Pancreas (tissue), 10 donors: ENCODE measurements at regions not wholly inside any gene's neighbourhood (a gene's known extent, or its start where the extent isn't known, plus 50 kb on each side); places are given as distances from the start of the nearest gene placed in this dataset.

Experiments used
- ATAC-seq, 4 donors: fragments of 200-7000 bp; cut with Tn5 transposase; one replicate each; pipeline versions ENCODE4 v1.8.0 to v1.9.1; 2020; ENCODE audit warnings: mild to moderate bottlenecking in 4 of 4, moderate library complexity in 4 of 4
- DNase-seq, 6 donors: peaks; one replicate each; pipeline ENCODE4 v3.0.0-alpha.2; 2020
- FAIRE-seq: peaks from 2 replicates; lab custom pipeline; 2012; peaks lifted over from hg19 to GRCh38; lab: Jason Lieb, UNC
- H3K27ac ChIP-seq, 4 donors: fragments of 200-600 bp; sonication (generic); 1 replicate in 3 of 4; 2 replicates in 1 of 4; pipeline versions ENCODE4 v1.5.0 to v1.8.0; 2020
- H3K27me3 ChIP-seq, 4 donors: fragments of 200-600 bp; one replicate each; pipeline ENCODE4 v1.8.0; 2021
- H3K36me3 ChIP-seq, 3 donors: fragments of 200-600 bp; sonication (generic) in 1 of 3; one replicate each; pipeline versions ENCODE4 v1.5.0 to v1.8.0; 2020 to 2021
- H3K4me1 ChIP-seq, 3 donors: fragments of 200-600 bp; one replicate each; pipeline ENCODE4 v1.8.0; 2021
- H3K4me3 ChIP-seq, 4 donors: fragments of 200-600 bp; sonication (generic) in 2 of 4; one replicate each; pipeline versions ENCODE4 v1.5.0 to v1.8.0; 2020 to 2021
- H3K9me3 ChIP-seq, 4 donors: fragments of 200-600 bp; one replicate each; pipeline ENCODE4 v1.8.0; 2021
- WGBS, 2 donors: extraction: QIAGEN DNeasy Blood & Tissue Kit; methylation state at CpG; one replicate each; pipeline ENCODE4 v1.1.7; 2013; 5-methylcytosine and 5-hydroxymethylcytosine counted together
- intact Hi-C, 3 donors: fragments of 100-400 bp; cut with DNase I; formaldehyde crosslinking; loops; one replicate each; pipeline versions ENCODE4 v1.11.1 to v1.14.2; 2022
- TF ChIP-seq, protein P1 (sequence below), 4 donors: fragments of 200-600 bp; sonication (generic) in 3 of 4; IDR thresholded peaks; one replicate each; pipeline versions ENCODE4 v1.5.0 to v1.8.0; 2021; ENCODE audit warnings: antibody characterized with exemption in 4 of 4
- donor health status: healthy with polysubstance abuse.
- donor health status: DM: no; HTN: no; CAD: no; lungs with moderate emphysema.
- donor health status: DM: no; HTN: no; CAD: no.
- donor health status: control.
- donor health status: control.
- donor health status: Bipolar disorder and iron deficiency.
- donor health status: DM: yes; HTN: yes; CAD: no.
- donor health status: DM: no; HTN: no; CAD: no.
- donor health status: DM: no; HTN: no; CAD: no.
- donor health status: DM: yes; HTN: yes; CAD: no.

DNA sequence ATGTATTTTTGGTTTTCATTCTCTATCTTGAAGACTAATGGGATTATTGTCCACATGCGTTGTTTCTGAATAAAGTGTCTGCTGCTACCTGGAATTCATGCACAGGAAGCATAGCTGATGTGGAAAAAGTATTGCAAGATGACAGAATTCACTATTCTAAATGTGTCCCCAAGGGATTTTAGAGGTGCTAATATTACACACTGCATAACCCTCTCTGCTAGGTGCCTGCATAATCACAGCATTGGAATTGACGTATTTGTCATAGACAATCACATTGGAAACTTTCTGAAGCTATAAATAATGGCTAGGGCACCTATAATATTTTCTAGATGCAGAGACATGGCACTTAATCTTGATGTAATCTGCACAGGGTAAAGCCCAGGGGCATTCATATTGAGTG is 496.1 kb downstream of the JRKL start:
- Histone ChIP-seq H3K36me3 (no peaks in the 10 kb centered on the region), H3K9me3 (no peaks in the 10 kb centered on the region), H3K27ac (no peak overlapping the region), H3K4me3 (no peak overlapping the region), H3K27me3 (no peaks in the 10 kb centered on the region), H3K4me1 (no peaks in the 10 kb centered on the region)
- TF ChIP-seq, protein P1, sequence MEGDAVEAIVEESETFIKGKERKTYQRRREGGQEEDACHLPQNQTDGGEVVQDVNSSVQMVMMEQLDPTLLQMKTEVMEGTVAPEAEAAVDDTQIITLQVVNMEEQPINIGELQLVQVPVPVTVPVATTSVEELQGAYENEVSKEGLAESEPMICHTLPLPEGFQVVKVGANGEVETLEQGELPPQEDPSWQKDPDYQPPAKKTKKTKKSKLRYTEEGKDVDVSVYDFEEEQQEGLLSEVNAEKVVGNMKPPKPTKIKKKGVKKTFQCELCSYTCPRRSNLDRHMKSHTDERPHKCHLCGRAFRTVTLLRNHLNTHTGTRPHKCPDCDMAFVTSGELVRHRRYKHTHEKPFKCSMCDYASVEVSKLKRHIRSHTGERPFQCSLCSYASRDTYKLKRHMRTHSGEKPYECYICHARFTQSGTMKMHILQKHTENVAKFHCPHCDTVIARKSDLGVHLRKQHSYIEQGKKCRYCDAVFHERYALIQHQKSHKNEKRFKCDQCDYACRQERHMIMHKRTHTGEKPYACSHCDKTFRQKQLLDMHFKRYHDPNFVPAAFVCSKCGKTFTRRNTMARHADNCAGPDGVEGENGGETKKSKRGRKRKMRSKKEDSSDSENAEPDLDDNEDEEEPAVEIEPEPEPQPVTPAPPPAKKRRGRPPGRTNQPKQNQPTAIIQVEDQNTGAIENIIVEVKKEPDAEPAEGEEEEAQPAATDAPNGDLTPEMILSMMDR (IDR thresholded peaks at IDR 0.05), result no peak
- FAIRE-seq (no peak), DNase-seq (no peak), ATAC-seq (no peak)
- 64 to 73% methylated on average over 2 of the region's 2 CpGs for WGBS, 2 donors
- intact Hi-C loops, result no loop called here

DNA sequence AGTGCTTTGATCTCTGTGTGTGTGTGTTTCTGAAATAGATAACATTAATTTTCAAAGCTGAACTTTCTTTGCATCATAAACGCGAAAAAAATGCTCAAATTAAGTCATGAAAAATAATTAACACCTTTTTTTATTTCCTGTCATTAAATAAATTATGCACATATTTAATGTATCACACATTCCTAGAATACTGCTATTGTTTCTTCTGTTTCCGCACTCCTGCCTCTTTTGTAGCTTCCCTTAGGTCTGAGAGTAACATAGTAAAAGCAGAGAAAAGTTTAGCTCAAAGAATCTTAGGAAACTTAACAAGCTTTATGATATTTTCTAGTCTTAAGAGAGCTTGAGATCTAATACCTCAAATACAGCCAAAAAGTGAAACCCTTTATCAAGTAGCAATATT is 504.2 kb downstream of the JRKL start:
- Histone ChIP-seq H3K9me3 (no peaks in the 10 kb centered on the region), H3K27ac (no peak overlapping the region), H3K27me3 (no peaks in the 10 kb centered on the region), H3K4me1 (no peaks in the 10 kb centered on the region), H3K4me3 (no peak overlapping the region), H3K36me3 (no peaks in the 10 kb centered on the region)
- DNase-seq (no peak), FAIRE-seq (no peak), ATAC-seq (no peak)
- 58 to 69% methylated on average over 3 of the region's 3 CpGs for WGBS, 2 donors
- TF ChIP-seq, protein P1 (IDR thresholded peaks at IDR 0.05), result no peak
- intact Hi-C loops, result no loop called here

DNA sequence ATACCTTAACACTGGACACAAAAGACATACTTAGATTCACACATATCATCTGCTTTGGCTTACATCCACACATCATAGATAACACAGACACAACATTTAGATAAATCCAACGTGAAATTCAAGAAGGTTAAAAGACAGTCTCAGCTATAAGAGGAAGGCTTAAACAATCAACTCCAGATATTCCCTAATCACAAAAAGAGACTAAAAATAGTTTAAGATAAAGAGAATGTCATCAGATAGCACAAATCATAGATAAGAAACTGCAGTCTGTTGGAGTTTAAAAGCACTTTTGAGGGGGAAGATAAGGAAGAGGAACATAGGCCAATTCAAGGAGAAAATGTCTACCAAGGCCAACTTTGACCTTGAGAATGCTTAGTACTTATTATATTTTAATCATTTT is 504.8 kb downstream of the JRKL start:
- no peak overlapping the region for H3K27ac ChIP-seq
- H3K27me3 ChIP-seq, result no peaks in the 10 kb centered on the region
- no peaks in the 10 kb centered on the region for H3K36me3 ChIP-seq
- DNase-seq, result no peak
- intact Hi-C loops, result no loop called here
- no peak overlapping the region for H3K4me3 ChIP-seq
- FAIRE-seq, result no peak
- TF ChIP-seq, protein P1 (IDR thresholded peaks at IDR 0.05), result no peak
- no peaks in the 10 kb centered on the region for H3K9me3 ChIP-seq
- no peaks in the 10 kb centered on the region for H3K4me1 ChIP-seq
- WGBS, 2 donors, result 9 to 14% methylated on average over 1 of the region's 1 CpG
- no peak for ATAC-seq

DNA sequence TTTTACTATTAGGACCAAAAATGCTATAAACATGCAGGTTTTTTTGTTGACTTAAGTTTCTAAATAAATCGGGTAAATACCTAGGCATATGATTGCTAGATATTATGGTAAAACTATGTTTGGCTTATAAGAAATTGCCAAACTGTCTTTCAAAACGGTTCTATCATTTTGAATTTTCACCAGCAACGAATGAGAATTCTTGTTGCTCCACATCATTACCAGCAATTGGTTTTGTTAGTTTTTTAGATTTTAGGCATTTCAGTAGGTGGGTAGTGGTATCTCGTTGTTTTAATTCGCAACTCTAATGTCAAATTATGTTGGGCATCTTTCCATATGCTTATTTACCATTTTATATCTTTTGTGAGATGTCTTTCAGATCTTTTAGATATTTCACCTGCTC is 510.2 kb downstream of the JRKL start:
- no peak for ATAC-seq
- no peak overlapping the region for H3K27ac ChIP-seq
- DNase-seq, result no peak
- H3K4me1 ChIP-seq, result no peaks in the 10 kb centered on the region
- no peak for FAIRE-seq
- no peak overlapping the region for H3K4me3 ChIP-seq
- intact Hi-C loops, result no loop called here
- WGBS, 2 donors, result 54 to 74% methylated on average over 5 of the region's 5 CpGs
- TF ChIP-seq, protein P1 (IDR thresholded peaks at IDR 0.05), result no peak
- no peaks in the 10 kb centered on the region for H3K27me3 ChIP-seq
- H3K36me3 ChIP-seq, result no peaks in the 10 kb centered on the region
- H3K9me3 ChIP-seq, result no peaks in the 10 kb centered on the region

DNA sequence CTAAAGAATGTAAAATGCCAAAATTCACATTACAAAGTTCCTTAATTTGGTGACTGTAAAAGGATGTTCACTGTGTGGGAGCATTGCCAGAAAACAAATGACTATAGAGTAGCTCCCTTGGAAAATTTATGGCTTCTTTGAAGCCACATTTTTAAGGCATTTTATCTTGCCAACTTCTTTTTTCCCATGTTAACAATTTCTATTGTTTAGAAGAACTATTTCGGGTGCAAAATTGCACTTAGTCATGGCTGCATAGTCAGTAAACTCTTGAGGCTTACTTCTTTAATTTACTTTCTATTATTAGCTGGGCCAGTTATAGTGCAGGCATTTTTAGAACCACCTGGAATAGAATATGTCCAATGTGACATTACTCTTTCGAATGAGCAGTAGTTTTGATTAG is 515.3 kb downstream of the JRKL start:
- Histone ChIP-seq H3K4me3 (no peak overlapping the region), H3K4me1 (no peaks in the 10 kb centered on the region), H3K27me3 (no peaks in the 10 kb centered on the region), H3K27ac (no peak overlapping the region), H3K9me3 (no peaks in the 10 kb centered on the region), H3K36me3 (no peaks in the 10 kb centered on the region)
- WGBS, 2 donors, result 32 to 47% methylated on average over 2 of the region's 2 CpGs
- intact Hi-C loops, result no loop called here
- TF ChIP-seq, protein P1 (IDR thresholded peaks at IDR 0.05), result no peak
- FAIRE-seq, result no peak
- no peak for DNase-seq
- no peak for ATAC-seq
